Activated CD8-positive, alpha-beta memory T cell treated with anti-CD3 and anti-CD28 coated beads for 4 hours (primary cell): ENCODE measurements at regions not wholly inside any gene's neighbourhood (a gene's known extent, or its start where the extent isn't known, plus 50 kb on each side); places are given as distances from the start of the nearest gene placed in this dataset.

ENCODE experiments used
- DNase-seq, 2 donors: peaks; one replicate each; pipeline ENCODE4 v3.0.0-alpha.2; 2020; ENCODE audit warnings: low read depth in 2 of 2

DNA sequence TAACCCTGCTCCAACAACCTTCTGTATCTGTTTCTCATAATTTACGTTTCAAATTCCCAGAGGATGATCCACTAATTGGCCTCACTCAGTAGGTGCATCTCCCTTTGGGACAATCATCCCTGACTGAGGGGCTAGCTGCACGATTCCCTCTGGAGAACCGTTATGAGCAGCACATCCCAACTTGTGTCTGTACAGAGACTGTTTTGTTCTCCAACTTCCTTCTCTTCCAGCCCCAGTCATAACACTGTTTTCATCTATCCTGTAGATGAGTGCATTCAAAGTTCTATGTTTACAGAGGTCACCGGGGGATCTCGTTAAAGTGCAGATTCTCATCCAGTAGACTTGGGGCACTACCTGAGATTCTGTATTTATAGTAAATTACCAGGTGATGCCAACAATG is 187.2 kb downstream of the REEP3 start:
- no peak for DNase-seq

DNA sequence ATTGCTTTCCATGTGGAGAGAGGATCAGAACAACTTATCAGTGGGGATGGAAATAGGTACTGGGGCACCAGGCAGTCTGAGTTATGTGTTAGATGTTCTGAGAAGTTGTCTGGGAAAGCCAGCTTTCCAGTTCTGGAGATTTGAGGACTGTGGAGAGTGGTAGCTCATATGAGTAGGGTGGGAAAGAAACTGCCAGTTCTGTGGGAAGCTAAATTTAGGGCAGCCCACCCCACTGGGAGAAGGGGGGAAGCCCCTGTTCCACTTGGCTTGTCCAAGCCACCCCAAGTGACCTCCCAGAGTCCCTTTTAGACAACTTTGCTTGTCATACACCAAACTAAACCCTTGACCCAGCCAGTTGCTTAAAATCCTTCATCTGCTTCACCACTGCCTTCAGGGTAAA is 189.5 kb downstream of the REEP3 start:
- no peak for DNase-seq

DNA sequence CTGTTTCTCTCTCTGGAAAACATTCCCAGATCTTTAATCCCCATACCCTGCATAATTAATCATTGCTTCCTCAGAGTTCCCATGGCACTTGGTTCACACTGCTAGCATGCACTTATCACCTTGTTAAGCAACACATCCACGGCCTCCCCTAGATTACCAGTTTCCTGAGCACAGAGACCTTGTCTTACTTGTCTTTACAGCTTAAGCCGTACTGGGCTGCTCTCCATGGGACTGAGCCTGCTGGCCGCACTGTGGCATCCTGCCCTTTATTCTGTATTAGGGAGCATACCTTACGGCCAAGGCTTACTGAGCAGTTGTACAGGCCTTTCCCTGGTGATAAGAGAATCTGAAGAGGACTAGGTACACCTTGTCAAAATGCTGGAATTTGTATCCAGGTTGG is 190.2 kb downstream of the REEP3 start:
- no peak for DNase-seq

DNA sequence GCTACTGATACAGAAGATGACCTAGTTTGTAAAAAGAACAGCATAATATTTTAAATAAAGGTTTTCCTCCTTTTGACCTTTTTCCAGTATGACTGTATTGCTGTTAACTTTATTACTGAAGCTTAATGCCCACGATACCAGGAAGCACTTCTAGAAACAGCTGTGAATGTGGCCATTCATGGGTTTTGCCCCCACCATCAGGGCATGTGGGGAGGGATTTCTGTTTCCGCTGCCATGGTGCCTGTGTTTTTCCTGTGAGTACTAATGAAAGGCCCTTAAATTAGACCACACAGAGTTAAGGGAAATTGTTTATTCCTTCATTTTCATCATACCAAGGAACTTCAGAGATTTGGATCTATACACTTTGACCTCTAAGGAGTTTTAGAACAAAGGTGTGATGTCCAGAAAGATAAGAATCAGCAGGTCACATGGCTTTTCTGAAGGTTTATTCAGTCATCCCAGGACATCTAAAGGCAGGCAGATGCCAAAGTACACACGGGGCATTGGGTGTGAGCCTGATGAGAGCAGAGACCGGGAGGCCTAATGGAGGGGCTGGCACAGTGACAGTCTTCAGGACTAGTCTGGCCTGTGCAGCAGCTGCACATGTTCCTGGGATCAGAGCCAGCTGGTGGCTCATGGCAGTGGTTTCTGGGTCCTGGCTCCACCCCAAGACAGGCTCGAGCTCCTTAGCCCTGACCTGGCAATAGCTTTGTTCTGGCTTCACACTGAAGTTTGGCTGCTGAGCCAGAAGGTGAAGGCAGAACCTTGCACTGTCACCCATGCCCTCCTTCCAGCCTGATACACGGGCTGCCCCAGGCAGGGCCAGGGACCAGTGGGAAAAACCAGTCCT is 190.9 kb downstream of the REEP3 start:
- no peak for DNase-seq

DNA sequence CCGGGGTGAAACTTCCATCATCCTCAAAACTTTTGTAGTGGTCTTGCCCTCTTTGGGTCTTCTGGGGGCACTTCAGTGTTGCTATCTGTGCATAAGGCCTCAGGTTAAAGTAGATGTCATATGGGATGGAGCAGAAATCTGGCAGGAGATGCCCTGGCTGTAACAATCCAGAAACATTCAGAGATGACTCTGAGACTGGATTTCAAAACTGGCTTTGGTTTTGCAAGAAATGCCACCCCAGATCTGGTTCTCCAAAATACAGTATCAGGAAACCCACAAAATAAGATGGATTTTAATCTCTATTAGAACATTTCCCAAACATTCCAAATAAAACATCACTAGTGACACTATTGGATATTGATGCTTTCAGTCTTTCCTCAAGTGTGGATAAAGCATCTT is 191.5 kb downstream of the REEP3 start:
- no peak for DNase-seq

DNA sequence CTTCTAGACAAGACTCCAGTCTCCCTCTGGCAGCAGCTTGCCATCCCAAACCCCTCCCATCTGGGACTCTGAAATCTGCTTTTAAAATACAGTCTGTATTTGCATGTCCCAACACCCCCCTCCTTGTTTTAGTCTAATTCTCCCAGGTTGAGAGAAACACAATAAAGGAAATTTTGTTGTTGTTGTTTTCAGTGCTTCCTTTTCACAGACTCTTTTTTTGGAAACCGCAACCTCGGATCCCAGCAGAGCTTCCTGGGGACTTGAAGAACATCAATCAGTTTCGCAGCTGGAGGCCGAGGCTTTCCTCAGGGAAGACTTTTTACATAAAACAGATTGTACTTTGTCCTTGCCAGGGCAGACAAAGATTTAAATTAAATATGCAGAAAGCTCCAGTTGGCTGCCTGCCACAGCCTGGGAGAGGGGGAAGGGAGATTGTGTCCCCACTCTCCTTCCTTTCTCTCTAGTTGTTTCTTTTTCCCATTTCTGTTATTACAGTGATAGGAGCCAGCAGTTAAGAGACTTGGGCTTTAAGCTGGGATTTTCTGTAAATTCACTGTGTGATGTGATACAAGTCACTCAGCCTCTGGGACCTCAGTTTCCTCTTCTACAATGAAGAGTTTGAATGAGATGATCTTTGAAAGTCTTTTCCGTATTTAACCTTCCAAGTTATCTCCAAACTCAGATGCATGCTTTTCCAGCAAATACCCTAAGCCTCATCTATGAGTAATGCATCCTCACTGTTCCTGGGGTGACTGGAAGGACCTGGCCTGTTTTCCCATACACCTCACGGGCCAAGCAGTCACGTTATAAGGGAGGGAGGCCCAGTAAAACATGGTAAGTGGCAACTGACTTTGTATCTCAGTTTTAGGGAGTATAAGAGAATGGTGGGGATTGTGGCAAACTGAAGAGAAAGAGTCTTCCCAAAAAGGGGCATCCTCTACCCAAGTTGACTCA is 192.3 kb downstream of the REEP3 start:
- DNase-seq, result no peak

DNA sequence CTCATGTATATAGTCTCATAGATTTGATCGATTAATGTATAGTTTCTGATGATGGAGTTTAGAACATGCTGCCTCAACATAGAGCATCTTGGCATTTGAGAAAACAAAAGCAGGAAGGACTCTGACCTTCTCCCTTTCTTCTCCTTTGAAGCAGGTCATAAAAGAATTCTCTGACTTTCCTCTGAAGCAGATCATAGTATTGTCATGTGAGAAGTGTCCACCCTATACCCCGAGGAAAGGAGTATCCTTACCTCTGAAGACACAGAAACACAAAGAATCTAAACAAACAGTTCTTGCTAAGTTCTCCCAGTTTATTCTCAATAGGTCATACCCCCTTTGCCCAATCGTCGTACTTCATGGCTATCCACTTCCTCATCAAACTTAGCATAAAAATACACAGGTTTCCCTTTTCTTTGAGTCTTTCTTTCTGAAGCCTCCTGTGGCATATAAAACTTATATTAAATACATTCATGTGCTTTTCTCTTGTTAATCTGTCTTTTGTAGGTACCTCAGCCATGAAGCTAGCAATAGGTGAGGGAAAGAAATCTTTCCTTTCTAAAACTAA is 194.9 kb downstream of the REEP3 start:
- no peak for DNase-seq

DNA sequence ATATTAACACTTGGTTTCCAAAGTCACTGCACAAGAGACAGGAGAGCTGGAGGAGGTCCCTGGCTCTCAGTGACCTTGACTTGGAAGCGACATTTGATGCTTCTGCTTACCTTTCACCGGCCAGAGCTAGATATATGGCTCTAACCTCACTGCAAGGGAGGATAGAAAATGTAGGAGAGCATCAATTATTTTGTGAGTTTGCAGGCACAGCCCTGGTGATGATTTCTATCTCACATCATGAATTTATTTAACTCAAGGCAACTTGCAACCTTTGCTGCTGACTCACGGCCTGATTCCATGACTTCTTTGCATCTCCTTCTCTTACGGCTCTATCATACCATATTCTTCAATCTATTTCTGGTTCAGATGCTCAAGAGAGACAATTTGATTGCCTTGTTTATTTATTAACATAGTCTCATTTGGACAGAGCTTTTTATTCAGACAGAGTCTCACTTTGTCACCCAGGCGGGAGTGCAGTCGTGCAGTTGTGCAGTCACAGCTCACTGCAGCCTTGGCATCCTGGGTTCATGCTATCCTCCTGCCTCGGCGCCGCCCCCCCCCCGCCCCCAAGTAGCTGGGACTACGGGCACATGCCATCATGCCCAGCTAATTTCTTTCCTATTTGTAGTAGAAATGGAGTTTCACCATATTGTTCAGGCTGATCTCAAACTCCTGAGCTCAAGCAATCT is 196.0 kb downstream of the REEP3 start:
- DNase-seq, result no peak

DNA sequence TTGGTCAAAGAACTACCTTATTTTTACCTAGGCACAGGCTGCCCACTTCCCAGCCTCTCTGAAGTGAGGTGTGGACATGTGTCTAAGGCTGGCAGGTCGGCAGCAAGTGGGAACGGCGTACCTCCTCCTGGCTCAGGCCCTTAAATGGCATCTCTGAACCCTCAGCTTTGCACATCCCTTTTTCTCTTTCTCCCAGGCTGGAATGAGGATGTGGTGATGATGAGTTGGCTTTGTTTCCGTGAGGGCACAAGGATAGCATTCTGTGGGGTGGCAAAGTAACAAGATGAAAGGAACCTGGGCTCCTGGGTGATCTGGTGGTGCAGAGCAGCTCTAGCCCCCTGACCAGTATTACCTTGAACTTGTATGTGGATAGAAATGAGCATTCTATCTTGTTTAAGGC is 196.8 kb downstream of the REEP3 start:
- no peak for DNase-seq

DNA sequence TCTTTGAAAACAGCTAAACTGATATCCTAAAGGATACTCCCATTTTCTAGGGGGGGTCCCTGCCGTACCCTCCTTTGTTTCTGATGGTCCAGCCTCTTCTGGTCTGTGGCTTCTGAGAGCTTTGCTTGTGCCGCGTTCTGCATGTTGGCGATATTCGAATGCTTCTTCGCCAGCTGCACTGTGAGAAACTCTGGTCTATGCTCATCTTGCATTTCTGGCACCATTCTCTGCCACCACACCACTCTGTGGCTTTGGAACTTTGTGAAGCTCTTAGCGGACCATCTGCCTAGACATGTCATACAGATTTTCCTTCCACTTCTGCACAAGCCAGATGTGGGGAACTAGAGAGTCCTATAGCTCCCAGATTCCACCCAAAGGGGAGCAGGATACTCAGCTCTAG is 197.2 kb downstream of the REEP3 start:
- DNase-seq, result no peak

DNA sequence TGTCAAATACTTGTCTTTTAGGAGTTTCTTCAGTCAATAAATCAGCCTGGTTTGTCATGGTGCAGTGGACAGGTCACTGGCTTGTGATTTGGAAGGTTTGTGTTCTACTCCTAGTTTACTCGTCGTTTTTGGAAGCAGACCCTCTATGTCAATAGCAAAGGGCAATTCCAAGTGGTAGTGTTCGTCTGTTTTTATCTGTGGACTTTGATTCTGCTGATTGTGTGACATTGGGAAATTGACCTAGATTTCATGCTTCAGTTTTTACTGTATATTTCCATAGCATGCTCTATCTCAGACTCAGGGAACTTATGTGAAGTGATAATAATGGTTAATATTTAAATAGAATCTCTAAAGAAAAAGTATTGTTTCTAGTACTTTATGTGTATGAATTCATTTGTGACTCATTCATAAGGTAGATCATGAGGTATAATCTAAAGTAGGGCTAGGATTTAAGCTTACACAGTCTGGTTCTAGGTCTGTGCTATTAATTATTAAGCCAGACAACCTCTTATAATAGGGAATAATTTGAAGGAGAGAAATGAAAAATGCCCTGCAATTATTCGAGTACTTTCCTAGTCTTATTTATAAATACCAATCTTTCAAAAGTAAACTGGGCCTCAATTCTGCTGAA is 198.1 kb downstream of the REEP3 start:
- no peak for DNase-seq

DNA sequence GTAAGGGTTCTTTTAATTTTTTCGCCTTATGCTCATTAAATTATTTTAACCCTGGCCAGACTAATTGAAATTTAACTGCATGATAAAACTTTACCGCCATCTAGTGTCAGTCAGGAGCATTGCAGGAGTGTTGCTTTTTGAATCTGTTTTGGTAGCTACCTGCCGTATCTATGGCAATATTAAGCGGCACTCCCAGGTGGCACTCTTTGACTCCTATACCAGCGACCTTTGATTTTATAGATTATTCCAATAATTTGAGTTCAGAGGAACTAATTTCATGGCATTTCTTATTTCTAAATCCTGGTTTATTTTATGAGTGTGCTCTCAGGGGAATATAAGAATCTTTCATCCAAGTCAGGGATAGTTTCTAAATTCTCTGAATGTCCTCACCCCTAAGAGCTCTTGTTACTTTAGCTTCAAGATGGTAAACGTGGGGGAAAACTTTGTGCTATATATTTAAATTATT is 198.9 kb downstream of the REEP3 start:
- DNase-seq, result peak; percentile 32 to 34

DNA sequence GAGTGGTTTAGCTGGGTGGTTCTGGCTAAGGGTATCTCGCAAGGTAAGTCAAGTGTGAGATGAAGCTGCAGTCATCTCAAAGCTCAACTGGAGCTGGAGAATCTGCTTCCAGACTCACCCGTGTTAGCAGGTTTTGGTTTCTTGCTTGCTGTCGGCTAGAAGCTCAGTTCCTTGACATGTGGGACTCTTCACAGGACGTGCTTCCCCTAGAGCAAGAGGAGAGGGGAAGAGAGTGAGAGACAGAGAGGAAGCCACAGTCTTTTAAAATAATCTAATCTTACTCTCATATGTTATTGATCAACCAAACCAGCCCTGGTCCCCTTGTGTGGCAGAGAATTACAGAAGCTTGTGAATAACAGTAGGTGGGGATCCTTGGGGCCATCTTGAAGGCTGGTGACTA is 199.5 kb downstream of the REEP3 start:
- DNase-seq, result no peak

DNA sequence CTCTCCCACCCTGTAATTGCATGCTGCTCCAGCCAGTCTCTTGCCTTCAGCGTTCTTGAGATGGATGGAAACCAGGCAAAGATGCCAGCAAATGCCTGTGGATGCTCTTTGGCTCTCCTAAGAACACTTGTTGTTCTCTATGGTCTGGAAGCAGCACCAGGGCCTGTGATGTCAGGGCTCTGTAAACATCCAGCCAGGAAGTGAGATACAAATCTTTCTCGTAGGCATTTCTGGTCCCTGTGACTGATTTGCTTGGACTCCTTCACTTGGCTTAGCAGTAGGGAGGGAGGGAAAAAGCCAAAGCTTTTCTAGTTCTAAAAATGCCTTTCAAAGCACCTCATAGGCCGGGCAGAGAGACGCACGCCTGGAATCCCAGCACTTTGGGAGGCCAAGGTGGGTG is 201.3 kb downstream of the REEP3 start:
- DNase-seq, result no peak

DNA sequence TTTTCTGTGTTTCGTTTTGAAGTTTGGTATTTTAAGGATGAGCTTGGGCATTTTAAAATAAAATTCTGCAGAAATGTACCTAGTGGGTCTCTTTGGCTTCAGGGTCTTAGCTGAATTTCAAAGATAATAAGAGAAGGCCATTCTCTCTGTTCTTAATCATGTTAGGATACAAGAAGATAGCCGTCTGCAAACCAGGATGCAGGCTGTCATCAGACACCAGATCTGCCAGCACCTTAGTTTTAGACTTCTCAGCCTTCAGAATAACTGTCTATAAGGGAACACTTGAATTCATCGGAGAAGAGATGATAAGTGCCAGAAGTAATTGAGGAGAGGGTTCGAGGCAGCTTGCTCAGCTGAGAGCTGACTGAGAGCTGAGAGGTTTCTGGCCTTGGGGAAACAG is 202.1 kb downstream of the REEP3 start:
- no peak for DNase-seq

DNA sequence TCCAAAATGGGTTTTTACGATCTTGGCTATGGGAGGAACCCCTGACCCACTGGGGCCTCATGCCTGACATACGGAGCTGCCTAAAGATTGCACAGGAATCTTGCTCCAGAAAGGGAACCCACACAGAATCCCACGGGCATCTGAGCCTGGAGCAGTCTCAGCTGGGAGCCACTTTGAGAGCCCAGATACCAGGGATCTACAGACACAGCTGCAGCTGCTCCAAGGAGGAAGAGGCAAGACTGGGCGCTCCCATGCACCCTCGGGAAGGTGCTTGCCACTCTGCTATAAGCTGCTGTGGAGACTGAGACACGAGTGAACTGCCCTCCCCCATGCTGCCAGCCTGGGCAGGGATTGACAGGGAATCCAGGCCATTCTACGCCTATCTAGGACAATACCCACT is 202.5 kb downstream of the REEP3 start:
- DNase-seq, result no peak

DNA sequence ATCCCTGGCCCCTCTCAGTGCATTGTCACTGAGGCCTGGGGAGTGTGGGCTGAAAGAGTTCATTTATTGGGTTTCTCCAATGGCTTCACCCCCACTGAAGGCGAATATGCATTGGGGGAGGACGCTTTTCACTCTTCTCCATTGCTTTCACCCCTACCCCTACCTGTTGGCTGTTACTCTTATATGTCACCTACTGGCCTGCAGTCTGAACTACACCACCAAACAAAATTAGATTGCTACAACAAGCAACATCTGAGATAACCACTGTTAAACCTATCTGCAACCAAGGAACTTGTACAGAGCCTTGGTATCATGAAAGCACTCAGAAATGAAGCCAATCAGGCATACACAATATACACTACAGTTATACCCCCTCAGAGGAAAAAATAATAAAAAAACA is 203.7 kb downstream of the REEP3 start:
- DNase-seq, result no peak

DNA sequence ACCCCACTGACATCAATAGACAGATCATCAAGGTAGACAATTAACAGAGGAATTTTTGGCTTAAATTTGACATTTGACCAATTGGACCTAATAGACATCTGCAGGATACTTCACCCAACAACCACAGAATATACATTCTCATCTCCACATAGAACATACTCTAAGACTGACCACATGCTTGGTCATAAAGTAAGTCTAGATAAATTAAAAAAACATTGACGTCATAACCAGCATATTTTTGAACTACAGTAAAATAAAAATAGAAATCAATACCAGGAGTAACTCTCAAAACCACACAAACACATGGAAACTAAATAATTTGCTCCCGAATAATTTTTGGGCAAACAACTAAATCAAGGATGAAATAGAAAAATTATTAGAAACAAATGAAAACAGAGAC is 205.7 kb downstream of the REEP3 start:
- no peak for DNase-seq

DNA sequence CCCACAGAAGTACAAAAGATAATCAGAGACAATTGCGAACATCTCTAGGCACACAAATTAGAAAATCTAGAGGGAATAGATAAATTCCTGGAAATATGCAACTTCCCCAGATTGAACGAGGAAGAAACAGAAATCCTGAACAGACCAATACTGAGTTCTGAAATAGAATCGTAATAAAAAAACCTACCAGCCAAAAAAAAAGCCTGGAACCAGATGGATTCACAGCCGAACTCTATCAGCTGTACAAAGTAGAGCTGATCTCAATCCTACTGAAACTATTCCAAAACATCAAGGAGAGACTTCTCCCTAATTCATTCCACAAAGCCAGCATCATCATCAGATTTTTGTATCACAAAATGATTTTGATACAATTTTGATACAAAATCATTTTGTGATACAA is 206.4 kb downstream of the REEP3 start:
- no peak for DNase-seq

DNA sequence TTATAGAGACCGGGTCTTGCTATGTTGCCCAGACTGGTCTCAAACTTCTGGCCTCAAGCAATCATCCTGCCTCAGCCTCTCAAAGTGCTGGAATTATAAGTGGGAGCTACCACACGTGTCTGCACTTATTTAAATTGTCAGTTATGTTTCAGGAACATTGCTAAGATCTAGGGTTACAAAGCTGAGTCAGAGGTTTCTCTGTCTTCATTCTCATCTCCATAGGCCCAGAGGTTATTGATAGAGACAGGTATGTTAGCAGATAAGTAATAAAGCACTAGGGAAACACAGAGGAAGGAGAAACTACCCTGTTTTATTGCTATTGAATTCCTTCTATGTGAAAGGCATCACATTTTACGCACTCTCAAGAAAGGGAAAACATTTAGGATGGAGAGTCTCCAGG is 214.1 kb downstream of the REEP3 start:
- no peak for DNase-seq

DNA sequence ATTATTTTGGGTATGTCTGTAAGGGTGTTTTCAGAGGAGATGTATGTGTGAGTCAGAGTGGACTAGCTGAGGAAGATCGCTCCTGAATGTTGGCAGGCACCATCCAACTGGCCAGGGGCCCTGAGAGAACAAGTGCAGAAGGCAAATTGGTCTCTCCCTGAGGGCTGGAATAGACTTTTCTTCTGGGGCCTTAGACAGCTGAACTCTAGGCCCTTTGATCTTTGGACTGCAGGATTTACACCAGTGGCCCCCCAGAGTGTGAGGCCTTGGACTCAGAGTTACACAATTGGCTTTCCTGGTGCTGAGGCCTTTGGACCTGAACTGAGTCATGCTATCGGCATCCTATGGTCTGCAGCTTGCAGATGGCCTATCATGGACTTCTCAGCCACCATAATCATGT is 217.2 kb downstream of the REEP3 start:
- DNase-seq, result no peak
